ENCODE measurements at regions not wholly inside any gene's neighbourhood (a gene's known extent, or its start where the extent isn't known, plus 50 kb on each side); places are given as distances from the start of the nearest gene placed in this dataset.

DNA sequence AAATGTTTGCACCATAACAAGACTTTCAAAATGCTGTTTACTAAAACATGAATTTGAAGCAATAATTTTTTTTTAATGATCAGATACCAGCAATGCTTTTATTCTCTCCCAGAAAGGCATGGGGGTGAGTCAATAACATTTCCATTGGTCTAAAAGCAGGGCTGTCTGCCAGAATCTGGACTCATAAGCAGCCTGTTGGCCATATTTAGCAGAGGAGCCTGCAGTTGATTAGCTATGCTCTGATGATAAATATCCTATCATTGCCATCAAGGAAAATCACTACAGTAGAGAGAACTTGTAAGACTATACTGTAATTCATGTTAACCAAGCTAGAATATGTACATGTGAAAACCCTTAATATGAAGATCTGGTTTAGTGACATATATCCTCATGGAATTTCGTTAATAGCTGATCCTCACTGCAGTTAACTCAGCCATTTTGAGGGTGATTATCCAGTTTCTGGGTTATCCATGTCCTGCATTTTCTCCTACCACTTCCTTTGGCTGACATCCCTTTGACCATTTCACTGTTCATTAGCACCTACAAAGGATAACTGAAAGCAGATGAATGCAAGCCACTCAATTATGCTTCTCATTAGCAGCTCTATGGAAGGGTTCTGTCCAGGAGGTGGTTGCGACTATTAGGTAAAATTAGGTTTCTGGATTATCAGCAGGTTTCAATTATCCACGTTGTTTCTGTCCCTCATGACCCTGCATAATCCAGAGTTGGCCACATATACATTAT lies 72.9 kb upstream of the DIAPH2 start:
- H3K4me3 ChIP-seq (ENCODE audit: low read depth, low read length) = no peak overlapping the region

DNA sequence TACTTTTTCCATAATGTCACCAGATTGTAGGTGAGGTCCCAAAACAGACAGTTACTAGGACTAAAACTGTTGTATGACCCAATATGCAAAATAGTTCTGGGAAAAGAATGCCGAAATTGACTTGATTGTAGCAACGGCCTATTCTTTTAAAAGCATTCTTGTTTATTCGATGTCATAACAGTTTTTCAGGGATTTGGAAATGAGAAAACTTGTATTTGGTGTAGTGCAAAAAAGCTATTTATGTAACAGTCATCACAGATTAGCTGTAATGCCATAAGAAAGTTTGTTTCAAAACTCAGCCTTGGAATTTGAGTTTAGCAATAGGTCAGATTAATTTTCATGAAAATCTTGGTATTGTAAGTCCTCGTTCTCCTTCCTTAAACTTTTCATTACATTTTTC lies 69.2 kb upstream of the DIAPH2 start:
- no peak for TF ChIP-seq CTCF (IDR thresholded peaks at IDR 0.05; ENCODE audit: borderline replicate concordance, insufficient read depth, low read depth, low read length)
- H3K4me3 ChIP-seq (ENCODE audit: low read depth, low read length) = no peak overlapping the region

More for the DNA sequence above, 72.9 kb upstream of the DIAPH2 start:
- no peak for TF ChIP-seq CTCF (IDR thresholded peaks at IDR 0.05; ENCODE audit: borderline replicate concordance, insufficient read depth, low read depth, low read length)

DNA sequence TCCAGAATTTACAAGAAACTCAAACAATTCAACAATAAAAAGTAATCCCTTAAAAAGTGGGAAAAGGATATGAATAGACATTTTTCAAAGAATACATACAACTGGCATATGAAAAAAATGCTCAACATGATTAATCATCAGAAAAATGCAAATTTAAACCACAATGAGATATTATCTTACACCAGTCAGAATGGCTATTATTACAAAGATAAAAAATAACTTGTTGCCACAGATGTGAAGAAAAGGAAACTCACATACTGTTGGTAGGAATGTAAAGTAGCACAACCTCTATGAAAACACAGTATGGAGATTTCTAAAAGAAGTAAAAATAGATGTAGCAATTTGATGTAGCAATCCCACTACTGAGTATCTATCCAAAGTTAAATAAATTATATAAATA lies 65.1 kb upstream of the DIAPH2 start:
- H3K4me3 ChIP-seq (ENCODE audit: low read depth, low read length) = no peak overlapping the region
- TF ChIP-seq CTCF (IDR thresholded peaks at IDR 0.05; ENCODE audit: borderline replicate concordance, insufficient read depth, low read depth, low read length) = no peak

- no peak overlapping the region for H3K4me3 ChIP-seq (ENCODE audit: low read depth, low read length)
- TF ChIP-seq CTCF (IDR thresholded peaks at IDR 0.05; ENCODE audit: borderline replicate concordance, insufficient read depth, low read depth, low read length) = no peak
Observed at GRCh38 chrX:96621811-96622210, 62.8 kb upstream of the DIAPH2 start.

Data from GM12875 (cell line).